HFFc6 (cell line): ENCODE measurements at regions not wholly inside any gene's neighbourhood (a gene's known extent, or its start where the extent isn't known, plus 50 kb on each side); places are given as distances from the start of the nearest gene placed in this dataset.

ENCODE experiments used
- DNase-seq: peaks from one replicate; pipeline ENCODE4 v3.0.0-alpha.2; 2018
- H3K27ac Mint-ChIP-seq: 2 replicates; pipeline ENCODE4 v1.8.0; 2020; ENCODE audit warnings: mild to moderate bottlenecking, mixed read lengths
- H3K27me3 Mint-ChIP-seq: 2 replicates; pipeline ENCODE4 v1.8.0; 2021; ENCODE audit warnings: mild to moderate bottlenecking, moderate library complexity, mixed read lengths; ENCODE audit not compliant: insufficient read depth
- H3K36me3 Mint-ChIP-seq: 2 replicates; pipeline ENCODE4 v1.8.0; 2021; ENCODE audit warnings: low read depth, mixed read lengths
- H3K4me1 Mint-ChIP-seq: 2 replicates; pipeline ENCODE4 v1.8.0; 2020; ENCODE audit warnings: low read depth, mixed read lengths
- H3K4me3 Mint-ChIP-seq: 2 replicates; pipeline ENCODE4 v1.8.0; 2020; ENCODE audit warnings: mild to moderate bottlenecking, moderate library complexity, mixed read lengths
- H3K9me3 Mint-ChIP-seq: 2 replicates; pipeline ENCODE4 v1.8.0; 2020; ENCODE audit warnings: mild to moderate bottlenecking, mixed read lengths
- CTCF ChIP-seq: fragments of 200-600 bp; sonication (generic); IDR thresholded peaks from 2 replicates; pipeline ENCODE4 v1.5.0; 2021; ENCODE audit warnings: antibody characterized with exemption, mild to moderate bottlenecking

GRCh38 chr6:121993362-121993761 is 406.1 kb upstream of the HSF2 start:
- DNase-seq: no peak
- no peak for TF ChIP-seq CTCF
- no peak overlapping the region for H3K27ac Mint-ChIP-seq
- H3K4me3 Mint-ChIP-seq: no peak overlapping the region
- no peaks in the 10 kb centered on the region for H3K36me3 Mint-ChIP-seq
- H3K4me1 Mint-ChIP-seq: peaks cover 13% of the 10 kb centered on the region
- no peaks in the 10 kb centered on the region for H3K27me3 Mint-ChIP-seq
- H3K9me3 Mint-ChIP-seq: no peaks in the 10 kb centered on the region

- H3K4me1 Mint-ChIP-seq: peaks cover 13% of the 10 kb centered on the region
- no peak for DNase-seq
- H3K9me3 Mint-ChIP-seq: no peaks in the 10 kb centered on the region
- H3K27me3 Mint-ChIP-seq: no peaks in the 10 kb centered on the region
- H3K27ac Mint-ChIP-seq: no peak overlapping the region
- no peaks in the 10 kb centered on the region for H3K36me3 Mint-ChIP-seq
- no peak for TF ChIP-seq CTCF
- H3K4me3 Mint-ChIP-seq: no peak overlapping the region
Measured at GRCh38 chr6:121994919-121995318, 404.5 kb upstream of the HSF2 start.

- Mint-ChIP-seq H3K27ac (no peak overlapping the region), H3K4me3 (no peak overlapping the region), H3K4me1 (no peaks in the 10 kb centered on the region), H3K27me3 (no peaks in the 10 kb centered on the region), H3K9me3 (no peaks in the 10 kb centered on the region), H3K36me3 (no peaks in the 10 kb centered on the region)
- no peak for TF ChIP-seq CTCF
- no peak for DNase-seq
Measured at GRCh38 chr6:121998631-121999030, 400.8 kb upstream of the HSF2 start.

GRCh38 chr6:121999456-122000065 is 399.9 kb upstream of the HSF2 start:
- no peak for TF ChIP-seq CTCF
- Mint-ChIP-seq H3K4me1 (no peaks in the 10 kb centered on the region), H3K36me3 (no peaks in the 10 kb centered on the region), H3K9me3 (no peaks in the 10 kb centered on the region), H3K27me3 (no peaks in the 10 kb centered on the region), H3K4me3 (no peak overlapping the region), H3K27ac (no peak overlapping the region)
- DNase-seq: no peak

GRCh38 chr6:122005661-122006060 is 393.8 kb upstream of the HSF2 start:
- no peaks in the 10 kb centered on the region for H3K9me3 Mint-ChIP-seq
- no peak for DNase-seq
- no peak overlapping the region for H3K27ac Mint-ChIP-seq
- H3K4me3 Mint-ChIP-seq: no peak overlapping the region
- H3K4me1 Mint-ChIP-seq: peaks cover 36% of the 10 kb centered on the region
- no peaks in the 10 kb centered on the region; the same call in 1 of the 2 replicates for H3K27me3 Mint-ChIP-seq
- no peaks in the 10 kb centered on the region for H3K36me3 Mint-ChIP-seq
- no peak for TF ChIP-seq CTCF

- no peak overlapping the region for H3K27ac Mint-ChIP-seq
- peaks cover 37% of the 10 kb centered on the region for H3K4me1 Mint-ChIP-seq
- TF ChIP-seq CTCF: no peak
- H3K9me3 Mint-ChIP-seq: no peaks in the 10 kb centered on the region
- DNase-seq: no peak
- H3K4me3 Mint-ChIP-seq: no peak overlapping the region
- no peaks in the 10 kb centered on the region for H3K36me3 Mint-ChIP-seq
- H3K27me3 Mint-ChIP-seq: peaks cover 2% of the 10 kb centered on the region; the same call in 1 of the 2 replicates
Measured at GRCh38 chr6:122007339-122007738, 392.1 kb upstream of the HSF2 start.
